GM18868 (cell line): ENCODE measurements at regions not wholly inside any gene's neighbourhood (a gene's known extent, or its start where the extent isn't known, plus 50 kb on each side); places are given as distances from the start of the nearest gene placed in this dataset.

ENCODE experiments used
- ATAC-seq: cut with Tn5 transposase; IDR thresholded peaks from one replicate; pipeline ENCODE4 v1.9.1; 2021; ENCODE audit warnings: mild to moderate bottlenecking, moderate library complexity; ENCODE audit not compliant: unreplicated experiment

DNA sequence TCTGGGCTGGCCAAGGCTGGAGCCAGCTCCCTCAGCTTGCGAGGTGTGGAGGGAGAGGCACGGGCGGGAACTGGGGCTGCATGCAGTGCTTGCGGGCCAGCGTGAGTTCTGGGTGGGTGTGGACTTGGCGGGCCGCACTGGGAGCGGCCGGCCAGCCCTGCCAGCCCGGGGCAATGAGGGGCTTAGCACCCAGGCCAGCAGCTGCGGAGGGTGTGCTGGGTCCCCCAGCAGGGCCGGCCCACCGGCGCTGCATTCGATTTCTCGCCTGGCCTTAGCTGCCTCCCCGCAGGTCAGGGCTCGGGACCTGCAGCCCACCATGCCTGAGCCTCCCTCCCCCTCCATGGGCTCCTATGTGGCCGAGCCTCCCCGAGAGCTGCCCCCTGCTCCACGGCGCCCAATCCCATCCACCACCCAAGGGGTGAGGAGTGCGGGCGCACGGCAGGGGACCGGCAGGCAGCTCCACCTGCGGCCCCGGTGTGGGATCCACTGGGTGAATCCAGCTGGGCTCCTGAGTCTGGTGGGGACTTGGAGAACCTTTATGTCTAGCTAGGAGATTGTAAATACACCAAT, 302.6 kb upstream of the ADAMTS16 start:
- ATAC-seq: no peak

- no peak for ATAC-seq
These were observed 294.9 kb upstream of the ADAMTS16 start for GRCh38 chr5:4845221-4845620.

DNA sequence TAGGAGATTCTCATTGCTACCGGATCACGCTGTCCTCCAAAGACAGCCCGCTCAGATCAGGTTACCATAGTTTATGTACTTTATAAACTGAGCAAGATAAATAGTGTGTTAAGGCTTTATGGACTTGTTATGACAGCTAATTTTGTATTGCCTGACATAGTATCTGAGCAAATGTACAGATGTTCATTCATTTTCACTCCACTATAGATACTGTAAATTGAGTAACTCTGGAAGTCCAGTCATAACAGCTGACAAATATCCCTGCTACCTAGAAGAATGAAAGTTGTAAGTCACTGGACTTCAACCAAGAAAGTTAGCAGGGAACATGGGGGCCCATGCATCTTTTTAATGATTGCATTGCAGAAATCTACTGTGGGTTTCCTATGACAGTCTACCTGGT, 292.4 kb upstream of the ADAMTS16 start:
- no peak for ATAC-seq

GRCh38 chr5:4855036-4855435, 285.1 kb upstream of the ADAMTS16 start:
- no peak for ATAC-seq

- ATAC-seq: no peak
These were observed 284.2 kb upstream of the ADAMTS16 start for GRCh38 chr5:4855880-4856279.

GRCh38 chr5:4857761-4858160, 282.4 kb upstream of the ADAMTS16 start:
- ATAC-seq: no peak

GRCh38 chr5:4859500-4860235, 280.5 kb upstream of the ADAMTS16 start:
- ATAC-seq: no peak

DNA sequence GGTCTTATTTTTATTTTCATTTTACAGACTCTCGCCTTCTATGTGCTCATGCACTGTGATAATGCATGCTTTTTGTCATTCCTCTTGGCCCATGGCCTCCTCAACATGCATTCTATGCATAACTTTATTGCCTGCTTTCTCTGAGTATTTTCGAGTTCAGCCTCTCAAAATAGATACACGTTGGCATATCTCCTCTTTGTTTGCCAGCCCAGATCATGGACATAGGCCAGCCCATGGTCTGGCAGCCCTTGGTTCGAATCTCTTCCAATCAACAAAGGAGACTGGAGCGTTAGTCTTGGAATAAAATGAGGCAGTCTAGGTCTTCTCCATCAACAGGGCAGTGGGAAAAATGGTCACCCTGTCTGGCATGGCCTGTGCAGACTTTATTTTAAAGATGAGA, 279.5 kb upstream of the ADAMTS16 start:
- no peak for ATAC-seq

DNA sequence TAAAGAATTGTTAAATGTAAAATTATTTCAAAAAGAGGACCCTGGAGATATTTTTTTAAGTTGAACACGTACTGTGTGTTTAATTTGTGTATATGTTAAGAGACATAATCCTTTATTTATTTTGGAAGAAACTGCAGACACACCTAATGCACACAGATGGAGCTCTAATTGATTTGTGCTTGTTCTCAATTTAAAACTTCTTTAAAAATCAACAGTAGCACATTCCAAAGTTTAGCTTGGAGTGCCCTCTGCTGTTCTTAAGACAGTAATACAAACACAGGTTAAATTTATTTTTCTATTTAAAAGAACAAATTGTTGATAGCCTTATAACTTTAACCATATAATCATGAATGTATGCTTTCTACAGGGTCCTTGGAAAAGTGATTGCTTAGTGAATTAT, 277.6 kb upstream of the ADAMTS16 start:
- peak; percentile 43 for ATAC-seq

- no peak for ATAC-seq
These were observed 273.9 kb upstream of the ADAMTS16 start for GRCh38 chr5:4866131-4866659.

DNA sequence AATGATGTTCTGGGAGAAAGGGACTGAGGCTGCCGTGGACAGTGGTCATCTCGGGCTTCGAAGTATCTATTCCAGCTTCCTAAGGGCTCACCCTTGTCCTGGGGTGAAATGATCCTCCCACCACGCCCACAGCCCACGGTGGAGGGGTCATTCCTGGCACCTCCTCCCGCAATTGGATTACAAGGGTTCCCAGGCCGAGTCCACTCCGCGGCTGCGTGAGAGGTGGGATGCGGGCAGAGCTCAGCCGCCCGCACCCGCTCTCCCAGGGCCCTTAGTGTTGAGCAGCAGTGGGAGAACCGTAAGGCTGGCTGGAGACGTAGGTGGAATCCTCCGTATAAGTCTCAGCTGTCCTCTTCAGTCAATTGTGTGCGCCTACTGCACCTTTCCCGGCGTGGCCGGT, 273.3 kb upstream of the ADAMTS16 start:
- no peak for ATAC-seq

DNA sequence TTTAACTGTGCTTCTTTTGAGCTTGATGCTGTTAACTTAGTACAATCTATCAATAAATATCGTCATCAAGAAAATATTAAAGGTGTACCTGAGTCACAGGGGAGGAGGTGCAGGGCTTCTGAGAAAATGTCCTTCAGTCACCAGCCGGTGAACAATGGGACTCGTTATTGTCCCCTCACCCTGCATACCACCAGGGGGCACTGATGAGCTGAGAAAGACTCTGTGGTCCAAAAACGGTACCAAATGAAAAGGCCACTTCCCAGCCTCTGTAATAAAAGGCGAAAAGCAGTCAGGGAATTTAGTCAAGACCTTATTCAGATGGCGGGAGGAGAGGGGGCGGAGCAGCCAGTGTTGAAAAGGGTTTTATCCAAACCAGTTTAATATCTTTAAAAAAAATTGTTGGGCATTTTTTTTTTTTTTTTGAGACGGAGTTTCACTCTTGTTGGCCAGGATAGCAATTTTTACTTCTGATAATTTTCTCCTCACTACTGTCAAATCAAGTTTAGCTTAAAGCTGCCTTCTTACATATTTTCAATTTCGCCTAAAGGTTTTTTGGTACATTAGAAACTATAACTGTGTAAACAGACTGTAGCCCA, 271.9 kb upstream of the ADAMTS16 start:
- peak; percentile 91 for ATAC-seq

GRCh38 chr5:4873652-4874051, 266.5 kb upstream of the ADAMTS16 start:
- ATAC-seq: no peak

DNA sequence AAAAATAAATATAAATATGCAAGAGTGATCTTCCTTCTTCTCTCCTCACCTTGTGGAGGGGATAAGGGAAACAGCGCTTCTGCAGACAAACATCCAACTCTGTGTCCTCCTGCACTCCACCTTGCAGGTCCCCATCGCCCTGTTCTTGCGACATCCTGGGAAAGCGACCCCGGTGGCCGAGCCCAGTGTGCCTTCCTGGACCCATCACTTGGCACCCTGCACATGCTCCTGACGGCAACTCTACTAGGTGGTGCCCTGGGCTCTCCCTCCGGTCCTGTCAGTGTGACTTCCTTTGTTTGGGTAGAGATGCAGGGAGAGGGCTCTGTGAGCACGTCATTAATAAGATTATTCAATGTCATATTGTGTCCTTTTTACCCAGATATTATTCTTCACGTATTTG, 266.0 kb upstream of the ADAMTS16 start:
- ATAC-seq: no peak

- no peak for ATAC-seq
These were observed 264.2 kb upstream of the ADAMTS16 start for GRCh38 chr5:4875942-4876341.

GRCh38 chr5:4876804-4877203, 263.3 kb upstream of the ADAMTS16 start:
- ATAC-seq: no peak

DNA sequence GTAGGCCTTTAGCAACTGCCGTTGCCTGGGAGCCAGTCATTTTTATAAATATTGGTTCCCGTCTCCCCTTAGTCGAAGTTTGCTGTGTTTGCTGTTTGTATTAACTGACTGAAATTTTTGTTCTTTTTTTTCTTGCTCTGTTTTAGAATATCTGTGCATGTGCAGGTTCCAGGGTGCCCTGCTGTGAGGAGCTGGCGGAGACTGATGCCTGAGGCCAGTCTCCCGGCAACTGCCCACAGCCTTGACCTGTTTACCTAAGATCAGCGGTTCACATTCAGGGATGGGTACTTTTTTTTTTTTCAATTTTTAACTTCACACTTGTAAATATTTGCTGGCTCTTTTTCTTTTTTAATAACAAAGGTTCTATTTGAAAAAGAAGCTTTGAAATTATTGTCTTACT, 262.6 kb upstream of the ADAMTS16 start:
- ATAC-seq: no peak

DNA sequence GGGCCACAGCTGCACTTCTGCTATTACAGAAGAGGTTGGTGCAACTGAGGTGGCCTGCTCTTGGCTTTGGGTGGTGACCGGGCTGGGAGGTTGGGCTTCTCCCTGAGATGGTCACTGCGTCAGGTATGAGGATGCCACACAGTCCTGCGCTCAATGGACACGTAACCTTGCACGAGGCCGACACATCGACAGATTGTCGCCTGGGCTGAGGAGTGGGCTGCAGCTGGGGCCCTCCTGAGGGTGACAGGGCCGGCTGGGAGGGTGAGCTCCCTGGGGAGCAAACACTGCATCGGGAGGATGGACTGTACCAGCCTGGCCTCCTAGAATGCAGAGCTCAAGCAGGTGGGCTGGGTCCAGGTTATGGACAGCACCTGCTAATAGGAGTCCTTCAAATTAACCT, 261.1 kb upstream of the ADAMTS16 start:
- no peak for ATAC-seq

- peak; percentile 80 for ATAC-seq
These were observed 260.3 kb upstream of the ADAMTS16 start for GRCh38 chr5:4879693-4880303.

GRCh38 chr5:4880304-4880741, 259.8 kb upstream of the ADAMTS16 start:
- ATAC-seq: no peak

- no peak for ATAC-seq
These were observed 258.6 kb upstream of the ADAMTS16 start for GRCh38 chr5:4881366-4882002.
